Ishikawa (cell line): ENCODE measurements at regions not wholly inside any gene's neighbourhood (a gene's known extent, or its start where the extent isn't known, plus 50 kb on each side); places are given as distances from the start of the nearest gene placed in this dataset.

Experiments used
- CEBPB ChIP-seq: IDR thresholded peaks from 2 replicates; pipeline ENCODE4 v1.6.1; 2012
- CREB1 ChIP-seq: IDR thresholded peaks from 2 replicates; pipeline ENCODE4 v1.6.1; 2012; ENCODE audit warnings: low read depth
- EGR1 ChIP-seq: IDR thresholded peaks from 2 replicates; pipeline ENCODE4 v1.6.1; 2012
- EP300 ChIP-seq: IDR thresholded peaks from 2 replicates; pipeline ENCODE4 v1.6.1; 2012; ENCODE audit warnings: borderline replicate concordance
- RAD21 ChIP-seq: IDR thresholded peaks from 2 replicates; pipeline ENCODE4 v1.6.1; 2012; ENCODE audit warnings: low read depth
- REST ChIP-seq: IDR thresholded peaks from 2 replicates; pipeline ENCODE4 v1.6.1; 2012; ENCODE audit warnings: low read depth, mild to moderate bottlenecking
- TAF1 ChIP-seq: IDR thresholded peaks from 2 replicates; pipeline ENCODE4 v1.6.1; 2012; ENCODE audit warnings: low read depth, mild to moderate bottlenecking
- TEAD4 ChIP-seq: IDR thresholded peaks from 2 replicates; pipeline ENCODE4 v1.6.1; 2012

- TF ChIP-seq EP300 (no peak), TAF1 (no peak), REST (no peak), RAD21 (no peak), CREB1 (no peak), EGR1 (no peak), CEBPB (no peak), TEAD4 (no peak)
These were observed 61.7 kb downstream of the NR2F1 start for GRCh38 chr5:93644760-93645159.
